DOHH2 (cell line): ENCODE measurements at regions not wholly inside any gene's neighbourhood (a gene's known extent, or its start where the extent isn't known, plus 50 kb on each side); places are given as distances from the start of the nearest gene placed in this dataset.

Experiments used
- CTCF ChIP-seq: fragments of 200-600 bp; sonication (generic); IDR thresholded peaks from one replicate; pipeline ENCODE4 v1.5.1; 2014; ENCODE audit warnings: antibody characterized with exemption, mild to moderate bottlenecking, low read depth, low read length; ENCODE audit not compliant: poor library complexity, severe bottlenecking
- EZH2phosphoT487 ChIP-seq: fragments of 200-600 bp; sonication (generic); IDR thresholded peaks from 2 replicates; pipeline ENCODE4 v1.6.1; 2017; ENCODE audit warnings: borderline replicate concordance, mild to moderate bottlenecking, antibody characterized with exemption, low read length, moderate library complexity, mixed read lengths

- TF ChIP-seq CTCF: no peak
- no peak for TF ChIP-seq EZH2phosphoT487
Observed at GRCh38 chr1:55882931-55883330, 667.8 kb upstream of the USP24 start.
